AG10803 (cell line): ENCODE measurements at regions not wholly inside any gene's neighbourhood (a gene's known extent, or its start where the extent isn't known, plus 50 kb on each side); places are given as distances from the start of the nearest gene placed in this dataset.
A peak's percentile ranks its signal among the peaks of the same experiment; 100 is the strongest.

ENCODE experiments used
- DNase-seq: peaks from one replicate; pipeline ENCODE4 v3.0.0; 2010; ENCODE audit warnings: low read depth
- H3K4me3 ChIP-seq: 2 replicates; pipeline ENCODE4 v1.5.1; 2011; ENCODE audit warnings: mild to moderate bottlenecking, low read length, control low read depth
- TF ChIP-seq, protein P1 (sequence below): conservative IDR thresholded peaks from 2 replicates; pipeline ENCODE4 v1.5.1; 2011; ENCODE audit warnings: mild to moderate bottlenecking, low read length, control low read depth, inconsistent platforms

DNA sequence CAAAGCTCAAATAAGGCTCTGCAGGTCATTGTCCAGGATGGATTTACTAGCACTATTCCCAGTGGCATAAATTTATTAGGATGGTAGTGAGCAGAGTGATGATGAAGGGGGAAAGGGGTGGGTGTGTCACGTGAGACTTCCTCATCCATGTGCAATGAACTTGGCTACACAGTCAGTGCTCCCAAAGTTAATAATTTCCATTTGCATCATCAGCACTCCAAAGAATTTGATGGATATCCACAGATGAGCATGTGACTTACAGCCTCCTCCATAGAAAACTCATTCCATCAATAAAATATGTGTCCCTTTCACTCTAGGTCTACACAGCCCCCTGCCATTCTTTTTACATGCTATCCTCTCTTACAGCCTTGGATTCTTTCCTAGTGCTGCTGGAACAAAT, 142.6 kb upstream of the PLPP4 start:
- TF ChIP-seq, protein P1, sequence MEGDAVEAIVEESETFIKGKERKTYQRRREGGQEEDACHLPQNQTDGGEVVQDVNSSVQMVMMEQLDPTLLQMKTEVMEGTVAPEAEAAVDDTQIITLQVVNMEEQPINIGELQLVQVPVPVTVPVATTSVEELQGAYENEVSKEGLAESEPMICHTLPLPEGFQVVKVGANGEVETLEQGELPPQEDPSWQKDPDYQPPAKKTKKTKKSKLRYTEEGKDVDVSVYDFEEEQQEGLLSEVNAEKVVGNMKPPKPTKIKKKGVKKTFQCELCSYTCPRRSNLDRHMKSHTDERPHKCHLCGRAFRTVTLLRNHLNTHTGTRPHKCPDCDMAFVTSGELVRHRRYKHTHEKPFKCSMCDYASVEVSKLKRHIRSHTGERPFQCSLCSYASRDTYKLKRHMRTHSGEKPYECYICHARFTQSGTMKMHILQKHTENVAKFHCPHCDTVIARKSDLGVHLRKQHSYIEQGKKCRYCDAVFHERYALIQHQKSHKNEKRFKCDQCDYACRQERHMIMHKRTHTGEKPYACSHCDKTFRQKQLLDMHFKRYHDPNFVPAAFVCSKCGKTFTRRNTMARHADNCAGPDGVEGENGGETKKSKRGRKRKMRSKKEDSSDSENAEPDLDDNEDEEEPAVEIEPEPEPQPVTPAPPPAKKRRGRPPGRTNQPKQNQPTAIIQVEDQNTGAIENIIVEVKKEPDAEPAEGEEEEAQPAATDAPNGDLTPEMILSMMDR = no peak
- no peak overlapping the region for H3K4me3 ChIP-seq
- DNase-seq = no peak

DNA sequence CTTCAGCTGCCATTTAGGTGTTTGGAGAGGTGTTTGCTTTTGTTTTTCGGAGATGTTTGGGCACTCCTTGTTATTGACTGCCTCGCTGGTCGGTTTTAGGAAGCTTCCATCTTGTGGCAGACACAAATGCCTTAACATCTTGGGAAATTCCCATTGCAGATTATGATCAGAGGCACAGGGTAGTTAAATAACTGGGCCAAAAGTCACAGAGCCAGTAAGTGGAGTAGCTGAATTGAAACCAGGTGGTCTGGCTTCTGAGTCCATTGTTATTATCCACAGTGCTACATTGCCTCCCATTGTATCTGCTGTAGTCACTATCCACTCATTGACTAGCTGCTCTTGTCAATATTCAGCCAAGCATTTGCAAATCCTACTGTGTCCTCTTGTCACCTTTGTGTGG, 138.2 kb upstream of the PLPP4 start:
- H3K4me3 ChIP-seq = no peak overlapping the region
- DNase-seq = peak; percentile 14
- TF ChIP-seq, protein P1 = no peak

DNA sequence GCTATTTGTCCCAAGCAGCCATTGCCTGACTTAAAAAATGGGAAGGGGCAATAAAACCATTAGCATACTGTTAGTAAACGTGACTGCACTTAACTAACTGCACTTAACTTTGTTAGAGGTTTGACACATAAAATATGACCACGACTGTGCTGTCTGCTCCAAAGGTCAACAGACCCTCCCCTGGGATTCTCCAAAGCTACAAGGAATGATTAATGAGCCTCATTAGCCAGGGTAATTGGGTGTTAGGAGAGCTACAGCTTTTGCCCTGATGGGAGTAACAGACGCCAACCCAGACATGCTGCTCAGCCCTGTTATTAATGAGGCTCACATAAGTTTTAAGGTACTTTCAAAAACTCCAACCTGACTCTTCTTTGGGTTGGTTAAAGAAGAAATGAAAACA, 129.4 kb upstream of the PLPP4 start:
- H3K4me3 ChIP-seq = no peak overlapping the region
- no peak for DNase-seq
- TF ChIP-seq, protein P1 = no peak

DNA sequence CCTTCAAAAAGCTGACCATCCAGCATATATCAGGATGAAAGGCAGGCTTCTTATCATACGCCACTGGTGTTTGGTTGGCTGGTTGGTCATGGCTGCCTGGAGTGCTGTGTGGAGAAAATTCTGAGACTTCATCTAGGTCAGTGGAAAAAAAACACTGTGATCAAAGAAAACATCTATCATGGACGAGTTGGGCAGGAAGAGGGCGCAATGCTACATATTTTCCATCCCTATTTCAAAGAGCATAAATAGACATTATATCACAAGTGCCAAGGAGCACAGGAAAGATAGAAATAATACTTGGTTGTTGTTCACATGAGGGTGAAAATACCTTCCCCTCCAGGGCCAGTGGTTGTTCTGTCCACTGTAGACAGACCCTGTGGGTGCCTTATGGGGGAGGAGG, 128.4 kb upstream of the PLPP4 start:
- TF ChIP-seq, protein P1 = peak; percentile 46
- peak; percentile 31 for DNase-seq
- no peak overlapping the region for H3K4me3 ChIP-seq

DNA sequence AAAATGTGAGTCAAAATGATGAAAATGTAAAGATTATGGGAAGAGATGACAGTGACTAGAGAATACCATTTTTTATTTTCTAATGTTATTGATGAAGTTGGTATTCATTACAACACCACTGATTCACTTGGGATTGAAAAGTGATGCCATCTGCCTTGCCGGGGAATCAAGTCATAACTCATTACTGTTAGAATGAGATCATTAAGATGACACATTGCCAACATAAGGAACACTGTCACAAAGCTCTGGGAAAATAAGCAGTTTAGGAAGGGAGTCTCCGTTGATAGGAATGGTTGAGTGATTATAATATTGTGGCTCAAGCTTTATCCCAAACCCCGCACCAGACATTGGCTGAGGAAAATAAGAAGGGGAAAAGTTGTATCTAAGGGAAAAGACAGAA, 121.5 kb upstream of the PLPP4 start:
- H3K4me3 ChIP-seq = no peak overlapping the region
- no peak for DNase-seq
- TF ChIP-seq, protein P1 = no peak

DNA sequence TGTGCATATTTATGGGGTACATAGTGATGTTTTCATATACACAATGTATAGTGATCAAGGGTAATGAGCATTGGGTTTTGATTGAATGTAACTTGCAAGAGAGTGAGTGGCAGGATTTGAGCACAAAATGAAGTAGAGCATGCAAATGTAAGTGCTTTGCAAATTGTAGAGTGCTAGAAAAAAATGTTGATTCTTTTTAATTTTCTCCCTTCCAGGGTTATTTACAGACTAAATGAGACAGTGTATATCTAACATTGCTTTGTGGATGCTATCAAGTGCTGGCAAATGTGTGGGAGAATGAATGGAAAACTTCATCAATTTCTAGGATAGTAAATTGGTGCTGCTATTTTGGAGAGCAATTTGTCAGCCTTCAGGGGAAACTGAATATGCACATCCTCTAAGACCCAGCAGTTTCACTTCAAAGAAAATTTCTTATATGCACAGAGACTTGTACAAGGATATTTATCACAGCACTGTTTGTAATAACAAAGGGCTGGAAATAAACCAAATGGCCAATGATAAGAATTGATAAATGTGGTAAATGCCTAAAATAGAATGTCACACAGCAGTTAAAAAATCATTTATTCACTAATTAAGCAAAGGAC, 120.6 kb upstream of the PLPP4 start:
- H3K4me3 ChIP-seq = no peak overlapping the region
- no peak for DNase-seq
- TF ChIP-seq, protein P1 = no peak

DNA sequence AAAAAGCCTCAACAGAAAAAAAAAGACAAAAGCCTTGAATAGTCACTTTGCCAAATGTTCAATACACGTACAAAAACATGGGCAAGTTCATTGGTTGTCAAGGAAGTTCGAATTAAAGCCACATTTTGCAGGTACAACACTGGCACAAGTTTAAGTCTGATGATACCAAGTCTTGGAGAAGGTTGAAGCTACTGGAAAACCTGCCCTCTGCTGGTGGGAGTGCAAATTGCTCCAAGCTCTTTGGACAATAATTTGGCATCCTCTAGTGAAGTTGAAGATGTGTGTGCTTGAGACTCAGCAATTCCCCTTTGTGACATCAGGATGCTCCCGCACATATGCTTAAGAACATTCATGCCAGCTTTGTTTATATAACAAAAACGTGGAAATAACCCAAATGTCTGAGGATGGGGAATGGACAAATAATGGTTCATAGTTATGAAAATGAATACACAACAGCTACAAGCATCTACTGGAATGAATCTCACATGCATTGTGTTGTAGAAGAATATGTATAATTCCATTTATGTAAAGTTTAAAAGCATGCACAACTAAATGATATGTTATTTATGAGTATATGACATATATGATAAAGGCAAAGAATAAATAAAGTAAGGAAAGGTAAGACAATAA, 120.0 kb upstream of the PLPP4 start:
- TF ChIP-seq, protein P1 = peak; percentile 67
- peak; percentile 13 for DNase-seq
- no peak overlapping the region for H3K4me3 ChIP-seq
